ENCODE measurements at regions not wholly inside any gene's neighbourhood (a gene's known extent, or its start where the extent isn't known, plus 50 kb on each side); places are given as distances from the start of the nearest gene placed in this dataset.
A peak's percentile ranks its signal among the peaks of the same experiment; 100 is the strongest.
"Not testable (repeated sequence)": the region's sequence is repeated elsewhere in the genome, so short reads cannot be mapped to it uniquely, and the experiment has no call there.

- H3K27ac ChIP-seq (ENCODE audit: low read depth, low read length): no peak overlapping the region
- peaks cover 9% of the 10 kb centered on the region for H3K4me1 ChIP-seq (ENCODE audit: control insufficient read depth, insufficient read depth, low read length, unreplicated experiment)
- no peaks in the 10 kb centered on the region for H3K36me3 ChIP-seq (ENCODE audit: insufficient read depth, low read length)
- no peaks in the 10 kb centered on the region for H3K79me2 ChIP-seq (ENCODE audit: control insufficient read depth, insufficient read depth, low read length, unreplicated experiment)
- no peak overlapping the region for H2AFZ ChIP-seq (ENCODE audit: low read length, unreplicated experiment)
- H3K4me3 ChIP-seq (ENCODE audit: low read depth, low read length): no peak overlapping the region
- H3K27me3 ChIP-seq (ENCODE audit: insufficient read depth, low read length): no peaks in the 10 kb centered on the region
Measured at GRCh38 chr3:191148131-191148530, 50.9 kb upstream of the OSTN start.

GRCh38 chr3:191143224-191143623, 55.8 kb upstream of the OSTN start:
- Histone ChIP-seq H3K4me3 (ENCODE audit: low read depth, low read length) (no peak overlapping the region), H3K36me3 (ENCODE audit: insufficient read depth, low read length) (no peaks in the 10 kb centered on the region), H2AFZ (ENCODE audit: low read length, unreplicated experiment) (peak overlapping the region; percentile 57), H3K79me2 (ENCODE audit: control insufficient read depth, insufficient read depth, low read length, unreplicated experiment) (no peaks in the 10 kb centered on the region), H3K4me1 (ENCODE audit: control insufficient read depth, insufficient read depth, low read length, unreplicated experiment) (peaks cover 31% of the 10 kb centered on the region), H3K27ac (ENCODE audit: low read depth, low read length) (no peak overlapping the region), H3K27me3 (ENCODE audit: insufficient read depth, low read length) (no peaks in the 10 kb centered on the region)

- Histone ChIP-seq H3K27ac (ENCODE audit: low read depth, low read length) (peak overlapping the region; percentile 72), H3K36me3 (ENCODE audit: insufficient read depth, low read length) (no peaks in the 10 kb centered on the region), H2AFZ (ENCODE audit: low read length, unreplicated experiment) (no peak overlapping the region), H3K4me1 (ENCODE audit: control insufficient read depth, insufficient read depth, low read length, unreplicated experiment) (peaks cover 27% of the 10 kb centered on the region), H3K79me2 (ENCODE audit: control insufficient read depth, insufficient read depth, low read length, unreplicated experiment) (no peaks in the 10 kb centered on the region), H3K27me3 (ENCODE audit: insufficient read depth, low read length) (no peaks in the 10 kb centered on the region), H3K4me3 (ENCODE audit: low read depth, low read length) (no peak overlapping the region)
Measured at GRCh38 chr3:191141728-191142127, 57.3 kb upstream of the OSTN start.

GRCh38 chr3:191139736-191140135, 59.3 kb upstream of the OSTN start:
- H3K79me2 ChIP-seq (ENCODE audit: control insufficient read depth, insufficient read depth, low read length, unreplicated experiment): no peaks in the 10 kb centered on the region

GRCh38 chr3:191138937-191139336, 60.1 kb upstream of the OSTN start:
- Histone ChIP-seq H3K4me1 (ENCODE audit: control insufficient read depth, insufficient read depth, low read length, unreplicated experiment) (peaks cover 27% of the 10 kb centered on the region), H3K36me3 (ENCODE audit: insufficient read depth, low read length) (no peaks in the 10 kb centered on the region), H3K79me2 (ENCODE audit: control insufficient read depth, insufficient read depth, low read length, unreplicated experiment) (no peaks in the 10 kb centered on the region), H3K27ac (ENCODE audit: low read depth, low read length) (no peak overlapping the region), H2AFZ (ENCODE audit: low read length, unreplicated experiment) (peak overlapping the region; percentile 52), H3K27me3 (ENCODE audit: insufficient read depth, low read length) (no peaks in the 10 kb centered on the region), H3K4me3 (ENCODE audit: low read depth, low read length) (no peak overlapping the region)

More at GRCh38 chr3:191139736-191140135, 59.3 kb upstream of the OSTN start:
- no peak overlapping the region for H3K4me3 ChIP-seq (ENCODE audit: low read depth, low read length)
- H3K36me3 ChIP-seq (ENCODE audit: insufficient read depth, low read length): no peaks in the 10 kb centered on the region
- H3K4me1 ChIP-seq (ENCODE audit: control insufficient read depth, insufficient read depth, low read length, unreplicated experiment): peaks cover 27% of the 10 kb centered on the region
- peak overlapping the region; percentile 52 for H2AFZ ChIP-seq (ENCODE audit: low read length, unreplicated experiment)
- H3K27ac ChIP-seq (ENCODE audit: low read depth, low read length): no peak overlapping the region
- no peaks in the 10 kb centered on the region for H3K27me3 ChIP-seq (ENCODE audit: insufficient read depth, low read length)

GRCh38 chr3:191137708-191138107, 61.3 kb upstream of the OSTN start:
- Histone ChIP-seq H2AFZ (ENCODE audit: low read length, unreplicated experiment) (no peak overlapping the region), H3K36me3 (ENCODE audit: insufficient read depth, low read length) (no peaks in the 10 kb centered on the region), H3K79me2 (ENCODE audit: control insufficient read depth, insufficient read depth, low read length, unreplicated experiment) (no peaks in the 10 kb centered on the region)

GRCh38 chr3:191136347-191136746, 62.7 kb upstream of the OSTN start:
- Histone ChIP-seq H3K36me3 (ENCODE audit: insufficient read depth, low read length) (no peaks in the 10 kb centered on the region), H2AFZ (ENCODE audit: low read length, unreplicated experiment) (no peak overlapping the region), H3K27ac (ENCODE audit: low read depth, low read length) (no peak overlapping the region), H3K79me2 (ENCODE audit: control insufficient read depth, insufficient read depth, low read length, unreplicated experiment) (no peaks in the 10 kb centered on the region), H3K4me1 (ENCODE audit: control insufficient read depth, insufficient read depth, low read length, unreplicated experiment) (peaks cover 7% of the 10 kb centered on the region), H3K27me3 (ENCODE audit: insufficient read depth, low read length) (no peaks in the 10 kb centered on the region), H3K4me3 (ENCODE audit: low read depth, low read length) (no peak overlapping the region)

More at GRCh38 chr3:191137708-191138107, 61.3 kb upstream of the OSTN start:
- H3K27ac ChIP-seq (ENCODE audit: low read depth, low read length): no peak overlapping the region
- H3K4me3 ChIP-seq (ENCODE audit: low read depth, low read length): no peak overlapping the region
- H3K27me3 ChIP-seq (ENCODE audit: insufficient read depth, low read length): no peaks in the 10 kb centered on the region
- peaks cover 18% of the 10 kb centered on the region for H3K4me1 ChIP-seq (ENCODE audit: control insufficient read depth, insufficient read depth, low read length, unreplicated experiment)

- no peaks in the 10 kb centered on the region for H3K27me3 ChIP-seq (ENCODE audit: insufficient read depth, low read length)
- H3K4me3 ChIP-seq (ENCODE audit: low read depth, low read length): no peak overlapping the region
- no peaks in the 10 kb centered on the region for H3K79me2 ChIP-seq (ENCODE audit: control insufficient read depth, insufficient read depth, low read length, unreplicated experiment)
- no peaks in the 10 kb centered on the region for H3K36me3 ChIP-seq (ENCODE audit: insufficient read depth, low read length)
- H3K27ac ChIP-seq (ENCODE audit: low read depth, low read length): no peak overlapping the region
- H3K4me1 ChIP-seq (ENCODE audit: control insufficient read depth, insufficient read depth, low read length, unreplicated experiment): peaks cover 6% of the 10 kb centered on the region
- H2AFZ ChIP-seq (ENCODE audit: low read length, unreplicated experiment): no peak overlapping the region
Measured at GRCh38 chr3:191135175-191135574, 63.9 kb upstream of the OSTN start.

GRCh38 chr3:191133359-191133758, 65.7 kb upstream of the OSTN start:
- Histone ChIP-seq H3K4me1 (ENCODE audit: control insufficient read depth, insufficient read depth, low read length, unreplicated experiment) (no peaks in the 10 kb centered on the region), H2AFZ (ENCODE audit: low read length, unreplicated experiment) (no peak overlapping the region), H3K79me2 (ENCODE audit: control insufficient read depth, insufficient read depth, low read length, unreplicated experiment) (no peaks in the 10 kb centered on the region), H3K27me3 (ENCODE audit: insufficient read depth, low read length) (no peaks in the 10 kb centered on the region), H3K27ac (ENCODE audit: low read depth, low read length) (no peak overlapping the region), H3K4me3 (ENCODE audit: low read depth, low read length) (no peak overlapping the region), H3K36me3 (ENCODE audit: insufficient read depth, low read length) (no peaks in the 10 kb centered on the region)

- Histone ChIP-seq H3K4me3 (ENCODE audit: low read depth, low read length) (no peak overlapping the region), H3K36me3 (ENCODE audit: insufficient read depth, low read length) (no peaks in the 10 kb centered on the region), H3K27ac (ENCODE audit: low read depth, low read length) (no peak overlapping the region), H3K79me2 (ENCODE audit: control insufficient read depth, insufficient read depth, low read length, unreplicated experiment) (no peaks in the 10 kb centered on the region), H3K27me3 (ENCODE audit: insufficient read depth, low read length) (no peaks in the 10 kb centered on the region), H3K4me1 (ENCODE audit: control insufficient read depth, insufficient read depth, low read length, unreplicated experiment) (no peaks in the 10 kb centered on the region), H2AFZ (ENCODE audit: low read length, unreplicated experiment) (no peak overlapping the region)
Measured at GRCh38 chr3:191131305-191131704, 67.7 kb upstream of the OSTN start.

GRCh38 chr3:191124891-191125290, 74.2 kb upstream of the OSTN start:
- not testable (repeated sequence) for H3K4me1 ChIP-seq (ENCODE audit: control insufficient read depth, insufficient read depth, low read length, unreplicated experiment); H3K79me2 ChIP-seq (ENCODE audit: control insufficient read depth, insufficient read depth, low read length, unreplicated experiment); H2AFZ ChIP-seq (ENCODE audit: low read length, unreplicated experiment); H3K27me3 ChIP-seq (ENCODE audit: insufficient read depth, low read length); H3K36me3 ChIP-seq (ENCODE audit: insufficient read depth, low read length); H3K27ac ChIP-seq (ENCODE audit: low read depth, low read length); H3K4me3 ChIP-seq (ENCODE audit: low read depth, low read length)
